Activated naive CD8-positive, alpha-beta T cell treated with anti-CD3 and anti-CD28 coated beads for 36 hours (primary cell): ENCODE measurements at regions not wholly inside any gene's neighbourhood (a gene's known extent, or its start where the extent isn't known, plus 50 kb on each side); places are given as distances from the start of the nearest gene placed in this dataset.
"Not testable (repeated sequence)": the region's sequence is repeated elsewhere in the genome, so short reads cannot be mapped to it uniquely, and the experiment has no call there.

Experiments
- DNase-seq: peaks from one replicate; pipeline ENCODE4 v3.0.0; 2021
- H3K27ac Mint-ChIP-seq: one replicate; pipeline ENCODE4 v1.8.0; 2022; ENCODE audit warnings: mild to moderate bottlenecking, moderate library complexity, mixed read lengths
- H3K27me3 Mint-ChIP-seq: one replicate; pipeline ENCODE4 v1.8.0; 2022; ENCODE audit warnings: mild to moderate bottlenecking, mixed read lengths
- H3K36me3 Mint-ChIP-seq: one replicate; pipeline ENCODE4 v1.8.0; 2021; ENCODE audit warnings: mild to moderate bottlenecking, mixed read lengths
- H3K4me1 Mint-ChIP-seq: one replicate; pipeline ENCODE4 v1.8.0; 2021; ENCODE audit warnings: mixed read lengths
- H3K4me3 Mint-ChIP-seq: one replicate; pipeline ENCODE4 v1.8.0; 2022; ENCODE audit warnings: mild to moderate bottlenecking, moderate library complexity, mixed read lengths
- H3K9me3 Mint-ChIP-seq: one replicate; pipeline ENCODE4 v1.8.0; 2022; ENCODE audit warnings: mixed read lengths

GRCh38 chr13:79851318-79851717 lies 370.4 kb downstream of the NDFIP2 start:
- H3K36me3 Mint-ChIP-seq = no peaks in the 10 kb centered on the region
- H3K4me3 Mint-ChIP-seq = no peak overlapping the region
- no peaks in the 10 kb centered on the region for H3K9me3 Mint-ChIP-seq
- no peak for DNase-seq
- no peaks in the 10 kb centered on the region for H3K27me3 Mint-ChIP-seq
- no peaks in the 10 kb centered on the region for H3K4me1 Mint-ChIP-seq
- no peak overlapping the region for H3K27ac Mint-ChIP-seq

- Mint-ChIP-seq H3K36me3 (no peaks in the 10 kb centered on the region), H3K9me3 (no peaks in the 10 kb centered on the region), H3K4me1 (no peaks in the 10 kb centered on the region), H3K4me3 (no peak overlapping the region), H3K27me3 (no peaks in the 10 kb centered on the region), H3K27ac (no peak overlapping the region)
- DNase-seq = no peak
Measured at GRCh38 chr13:79847882-79848592, 367.1 kb downstream of the NDFIP2 start.

- H3K27ac Mint-ChIP-seq = no peak overlapping the region
Measured at GRCh38 chr13:79846386-79846785, 365.4 kb downstream of the NDFIP2 start.

GRCh38 chr13:79837741-79838450 lies 356.9 kb downstream of the NDFIP2 start:
- Mint-ChIP-seq H3K9me3 (peaks cover 5% of the 10 kb centered on the region), H3K4me1 (no peaks in the 10 kb centered on the region), H3K27ac (no peak overlapping the region), H3K4me3 (no peak overlapping the region), H3K27me3 (peaks cover 4% of the 10 kb centered on the region), H3K36me3 (no peaks in the 10 kb centered on the region)
- no peak for DNase-seq

More at GRCh38 chr13:79846386-79846785, 365.4 kb downstream of the NDFIP2 start:
- no peaks in the 10 kb centered on the region for H3K4me1 Mint-ChIP-seq
- no peaks in the 10 kb centered on the region for H3K36me3 Mint-ChIP-seq
- H3K27me3 Mint-ChIP-seq = no peaks in the 10 kb centered on the region
- DNase-seq = no peak
- H3K9me3 Mint-ChIP-seq = no peaks in the 10 kb centered on the region
- no peak overlapping the region for H3K4me3 Mint-ChIP-seq

- not testable (repeated sequence) for H3K27ac Mint-ChIP-seq, H3K4me3 Mint-ChIP-seq, H3K4me1 Mint-ChIP-seq, H3K36me3 Mint-ChIP-seq, H3K9me3 Mint-ChIP-seq, DNase-seq, H3K27me3 Mint-ChIP-seq
Measured at GRCh38 chr13:79836121-79836520, 355.2 kb downstream of the NDFIP2 start.

- Mint-ChIP-seq H3K36me3 (no peaks in the 10 kb centered on the region), H3K27ac (no peak overlapping the region), H3K4me1 (no peaks in the 10 kb centered on the region), H3K9me3 (peaks cover 5% of the 10 kb centered on the region), H3K27me3 (peaks cover 4% of the 10 kb centered on the region), H3K4me3 (no peak overlapping the region)
- no peak for DNase-seq
Measured at GRCh38 chr13:79834876-79835275, 353.9 kb downstream of the NDFIP2 start.

GRCh38 chr13:79833991-79834390 lies 353.0 kb downstream of the NDFIP2 start:
- H3K36me3 Mint-ChIP-seq = no peaks in the 10 kb centered on the region
- no peaks in the 10 kb centered on the region for H3K4me1 Mint-ChIP-seq
- DNase-seq = no peak
- H3K9me3 Mint-ChIP-seq = no peaks in the 10 kb centered on the region
- H3K4me3 Mint-ChIP-seq = no peak overlapping the region
- no peak overlapping the region for H3K27ac Mint-ChIP-seq
- H3K27me3 Mint-ChIP-seq = peaks cover 4% of the 10 kb centered on the region

- no peaks in the 10 kb centered on the region for H3K9me3 Mint-ChIP-seq
- no peak overlapping the region for H3K27ac Mint-ChIP-seq
- H3K27me3 Mint-ChIP-seq = no peaks in the 10 kb centered on the region
- H3K4me3 Mint-ChIP-seq = no peak overlapping the region
- no peaks in the 10 kb centered on the region for H3K4me1 Mint-ChIP-seq
- no peaks in the 10 kb centered on the region for H3K36me3 Mint-ChIP-seq
- no peak for DNase-seq
Measured at GRCh38 chr13:79831556-79831955, 350.6 kb downstream of the NDFIP2 start.

- Mint-ChIP-seq H3K4me1 (no peaks in the 10 kb centered on the region), H3K27ac (no peak overlapping the region), H3K4me3 (no peak overlapping the region), H3K36me3 (no peaks in the 10 kb centered on the region), H3K9me3 (no peaks in the 10 kb centered on the region), H3K27me3 (no peaks in the 10 kb centered on the region)
- no peak for DNase-seq
Measured at GRCh38 chr13:79830945-79831344, 350.0 kb downstream of the NDFIP2 start.

- DNase-seq = no peak
- Mint-ChIP-seq H3K4me3 (no peak overlapping the region), H3K27me3 (no peaks in the 10 kb centered on the region), H3K36me3 (no peaks in the 10 kb centered on the region), H3K9me3 (no peaks in the 10 kb centered on the region), H3K4me1 (no peaks in the 10 kb centered on the region), H3K27ac (no peak overlapping the region)
Measured at GRCh38 chr13:79830426-79830825, 349.5 kb downstream of the NDFIP2 start.

- Mint-ChIP-seq H3K36me3 (no peaks in the 10 kb centered on the region), H3K27me3 (no peaks in the 10 kb centered on the region), H3K9me3 (no peaks in the 10 kb centered on the region), H3K27ac (no peak overlapping the region), H3K4me1 (no peaks in the 10 kb centered on the region), H3K4me3 (no peak overlapping the region)
- no peak for DNase-seq
Measured at GRCh38 chr13:79829880-79830279, 348.9 kb downstream of the NDFIP2 start.

GRCh38 chr13:79825959-79826358 lies 345.0 kb downstream of the NDFIP2 start:
- H3K9me3 Mint-ChIP-seq = no peaks in the 10 kb centered on the region
- no peaks in the 10 kb centered on the region for H3K4me1 Mint-ChIP-seq
- H3K27me3 Mint-ChIP-seq = no peaks in the 10 kb centered on the region
- H3K4me3 Mint-ChIP-seq = no peak overlapping the region
- no peaks in the 10 kb centered on the region for H3K36me3 Mint-ChIP-seq
- no peak overlapping the region for H3K27ac Mint-ChIP-seq
- DNase-seq = no peak

GRCh38 chr13:79815041-79815440 lies 334.1 kb downstream of the NDFIP2 start:
- Mint-ChIP-seq H3K27ac (no peak overlapping the region), H3K27me3 (no peaks in the 10 kb centered on the region), H3K9me3 (no peaks in the 10 kb centered on the region), H3K4me1 (no peaks in the 10 kb centered on the region), H3K36me3 (no peaks in the 10 kb centered on the region), H3K4me3 (no peak overlapping the region)
- no peak for DNase-seq

GRCh38 chr13:79812070-79812850 lies 331.3 kb downstream of the NDFIP2 start:
- H3K4me1 Mint-ChIP-seq = no peaks in the 10 kb centered on the region
- H3K4me3 Mint-ChIP-seq = no peak overlapping the region
- no peaks in the 10 kb centered on the region for H3K9me3 Mint-ChIP-seq
- DNase-seq = no peak
- no peaks in the 10 kb centered on the region for H3K27me3 Mint-ChIP-seq
- no peak overlapping the region for H3K27ac Mint-ChIP-seq
- H3K36me3 Mint-ChIP-seq = no peaks in the 10 kb centered on the region

GRCh38 chr13:79811170-79811569 lies 330.2 kb downstream of the NDFIP2 start:
- H3K4me1 Mint-ChIP-seq = no peaks in the 10 kb centered on the region
- no peak overlapping the region for H3K4me3 Mint-ChIP-seq
- no peaks in the 10 kb centered on the region for H3K27me3 Mint-ChIP-seq
- no peaks in the 10 kb centered on the region for H3K9me3 Mint-ChIP-seq
- H3K27ac Mint-ChIP-seq = no peak overlapping the region
- H3K36me3 Mint-ChIP-seq = no peaks in the 10 kb centered on the region
- DNase-seq = no peak
